Rectal smooth muscle tissue (tissue), 1 donor: ENCODE measurements at regions not wholly inside any gene's neighbourhood (a gene's known extent, or its start where the extent isn't known, plus 50 kb on each side); places are given as distances from the start of the nearest gene placed in this dataset.

Experiments
- H3K27ac ChIP-seq: one replicate; pipeline ENCODE4 v1.7.0; 2013; ENCODE audit warnings: low read depth, low read length, inconsistent platforms
- H3K27me3 ChIP-seq: one replicate; pipeline ENCODE4 v1.7.0; 2013; ENCODE audit warnings: low read length; ENCODE audit not compliant: control insufficient read depth, insufficient read depth
- H3K36me3 ChIP-seq: one replicate; pipeline ENCODE4 v1.7.0; 2013; ENCODE audit warnings: low read length; ENCODE audit not compliant: control insufficient read depth, insufficient read depth
- H3K4me1 ChIP-seq: one replicate; pipeline ENCODE4 v1.7.0; 2013; ENCODE audit warnings: low read length; ENCODE audit not compliant: control insufficient read depth, insufficient read depth
- H3K4me3 ChIP-seq: one replicate; pipeline ENCODE4 v1.7.0; 2013; ENCODE audit warnings: low read length
- H3K9ac ChIP-seq: one replicate; pipeline ENCODE4 v1.7.0; 2013; ENCODE audit warnings: low read length

GRCh38 chr1:232293361-232293760 lies 336.6 kb downstream of the SIPA1L2 start:
- Histone ChIP-seq H3K27ac (no peak overlapping the region), H3K36me3 (no peaks in the 10 kb centered on the region), H3K4me3 (no peak overlapping the region), H3K27me3 (no peaks in the 10 kb centered on the region), H3K9ac (no peak overlapping the region), H3K4me1 (no peaks in the 10 kb centered on the region)

DNA sequence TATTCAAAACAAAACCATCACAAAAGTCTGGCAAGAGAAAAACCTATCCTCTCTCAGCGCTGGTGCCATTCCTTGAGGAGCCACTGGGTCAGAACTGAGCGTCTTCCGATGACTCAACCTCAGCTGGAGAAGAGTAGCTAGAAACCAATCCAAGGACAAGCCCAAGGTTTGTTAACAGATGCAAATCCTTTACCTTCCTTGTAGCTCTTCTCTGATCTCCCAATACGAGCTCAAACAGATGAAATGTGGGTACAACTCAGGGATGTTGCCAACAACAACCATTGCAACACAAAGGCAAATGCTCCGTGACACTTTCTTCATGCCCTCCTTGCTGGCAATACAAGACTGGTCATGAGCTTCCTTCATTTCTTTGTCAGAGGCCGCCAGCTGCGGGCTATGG lies 337.1 kb downstream of the SIPA1L2 start:
- no peak overlapping the region for H3K9ac ChIP-seq
- no peak overlapping the region for H3K4me3 ChIP-seq
- no peaks in the 10 kb centered on the region for H3K27me3 ChIP-seq
- H3K4me1 ChIP-seq, result no peaks in the 10 kb centered on the region
- no peak overlapping the region for H3K27ac ChIP-seq
- H3K36me3 ChIP-seq, result no peaks in the 10 kb centered on the region

DNA sequence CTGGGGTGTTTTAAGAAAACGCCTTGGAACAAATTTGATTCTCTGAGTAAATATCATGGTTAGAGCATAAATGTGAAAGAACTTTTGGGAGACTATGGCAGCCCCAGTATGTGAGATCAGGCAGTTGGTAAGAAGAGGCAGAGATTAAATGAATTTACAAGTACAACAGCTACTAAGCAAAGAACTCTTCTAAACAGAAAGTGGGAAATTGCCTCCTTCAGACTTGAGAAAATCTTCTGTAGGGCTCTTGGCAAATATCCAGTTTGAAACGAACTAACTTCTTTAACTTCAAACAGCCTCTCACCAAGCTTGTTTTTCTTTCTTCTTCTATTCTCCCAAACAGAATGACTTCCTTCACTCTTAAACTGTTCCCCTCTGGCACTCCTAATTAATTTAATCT lies 337.7 kb downstream of the SIPA1L2 start:
- Histone ChIP-seq H3K4me1 (no peaks in the 10 kb centered on the region), H3K27ac (no peak overlapping the region), H3K27me3 (no peaks in the 10 kb centered on the region), H3K36me3 (no peaks in the 10 kb centered on the region), H3K9ac (no peak overlapping the region), H3K4me3 (no peak overlapping the region)

GRCh38 chr1:232291681-232292080 lies 338.3 kb downstream of the SIPA1L2 start:
- no peak overlapping the region for H3K27ac ChIP-seq

DNA sequence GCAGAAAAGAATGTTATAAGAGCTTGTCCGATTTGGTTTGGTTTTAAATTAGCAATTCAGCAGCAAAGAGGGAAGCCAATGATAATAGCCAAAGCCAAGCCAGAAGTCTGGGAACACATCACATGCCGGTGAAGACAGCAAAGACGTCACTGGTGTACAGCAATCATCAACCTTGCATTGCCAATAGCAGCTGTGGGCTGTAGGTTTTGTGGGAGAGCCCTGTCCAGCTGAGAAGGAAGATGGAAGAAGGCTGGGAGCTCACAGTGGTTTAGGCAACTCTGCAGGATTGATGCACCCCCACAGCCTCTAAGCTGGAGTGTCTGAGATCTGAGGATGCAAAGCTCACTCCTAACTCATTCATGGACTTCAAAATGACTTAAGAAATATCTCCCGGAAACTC lies 338.7 kb downstream of the SIPA1L2 start:
- no peaks in the 10 kb centered on the region for H3K27me3 ChIP-seq
- H3K36me3 ChIP-seq, result no peaks in the 10 kb centered on the region
- no peaks in the 10 kb centered on the region for H3K4me1 ChIP-seq
- H3K27ac ChIP-seq, result no peak overlapping the region
- H3K9ac ChIP-seq, result no peak overlapping the region
- no peak overlapping the region for H3K4me3 ChIP-seq

More at GRCh38 chr1:232291681-232292080, 338.3 kb downstream of the SIPA1L2 start:
- no peaks in the 10 kb centered on the region for H3K27me3 ChIP-seq
- no peaks in the 10 kb centered on the region for H3K36me3 ChIP-seq
- no peak overlapping the region for H3K4me3 ChIP-seq
- no peaks in the 10 kb centered on the region for H3K4me1 ChIP-seq
- no peak overlapping the region for H3K9ac ChIP-seq

- H3K4me3 ChIP-seq, result no peak overlapping the region
- H3K36me3 ChIP-seq, result no peaks in the 10 kb centered on the region
- no peak overlapping the region for H3K27ac ChIP-seq
- no peak overlapping the region for H3K9ac ChIP-seq
- no peaks in the 10 kb centered on the region for H3K27me3 ChIP-seq
- no peaks in the 10 kb centered on the region for H3K4me1 ChIP-seq
Observed at GRCh38 chr1:232290570-232290969, 339.4 kb downstream of the SIPA1L2 start.

- Histone ChIP-seq H3K27ac (no peak overlapping the region), H3K9ac (no peak overlapping the region)
Observed at GRCh38 chr1:232287676-232288569, 342.0 kb downstream of the SIPA1L2 start.

GRCh38 chr1:232285138-232285537 lies 344.8 kb downstream of the SIPA1L2 start:
- no peak overlapping the region for H3K9ac ChIP-seq
- no peak overlapping the region for H3K27ac ChIP-seq
- no peak overlapping the region for H3K4me3 ChIP-seq
- H3K36me3 ChIP-seq, result no peaks in the 10 kb centered on the region
- H3K27me3 ChIP-seq, result no peaks in the 10 kb centered on the region
- H3K4me1 ChIP-seq, result no peaks in the 10 kb centered on the region

More at GRCh38 chr1:232287676-232288569, 342.0 kb downstream of the SIPA1L2 start:
- H3K4me3 ChIP-seq, result no peak overlapping the region
- no peaks in the 10 kb centered on the region for H3K36me3 ChIP-seq
- no peaks in the 10 kb centered on the region for H3K4me1 ChIP-seq
- H3K27me3 ChIP-seq, result no peaks in the 10 kb centered on the region

- Histone ChIP-seq H3K36me3 (no peaks in the 10 kb centered on the region), H3K27ac (no peak overlapping the region), H3K4me1 (no peaks in the 10 kb centered on the region), H3K27me3 (no peaks in the 10 kb centered on the region), H3K4me3 (no peak overlapping the region), H3K9ac (no peak overlapping the region)
Observed at GRCh38 chr1:232283864-232284263, 346.1 kb downstream of the SIPA1L2 start.

GRCh38 chr1:232282498-232282897 lies 347.4 kb downstream of the SIPA1L2 start:
- H3K4me3 ChIP-seq, result no peak overlapping the region
- no peaks in the 10 kb centered on the region for H3K27me3 ChIP-seq
- H3K27ac ChIP-seq, result no peak overlapping the region
- H3K36me3 ChIP-seq, result no peaks in the 10 kb centered on the region
- no peak overlapping the region for H3K9ac ChIP-seq
- H3K4me1 ChIP-seq, result no peaks in the 10 kb centered on the region

- no peaks in the 10 kb centered on the region for H3K36me3 ChIP-seq
Observed at GRCh38 chr1:232280910-232281309, 349.0 kb downstream of the SIPA1L2 start.

GRCh38 chr1:232279909-232280400 lies 350.0 kb downstream of the SIPA1L2 start:
- Histone ChIP-seq H3K36me3 (no peaks in the 10 kb centered on the region), H3K4me3 (no peak overlapping the region), H3K27ac (no peak overlapping the region), H3K4me1 (no peaks in the 10 kb centered on the region), H3K9ac (no peak overlapping the region), H3K27me3 (no peaks in the 10 kb centered on the region)

More at GRCh38 chr1:232280910-232281309, 349.0 kb downstream of the SIPA1L2 start:
- Histone ChIP-seq H3K27ac (no peak overlapping the region), H3K4me3 (no peak overlapping the region), H3K27me3 (no peaks in the 10 kb centered on the region), H3K4me1 (no peaks in the 10 kb centered on the region), H3K9ac (no peak overlapping the region)

DNA sequence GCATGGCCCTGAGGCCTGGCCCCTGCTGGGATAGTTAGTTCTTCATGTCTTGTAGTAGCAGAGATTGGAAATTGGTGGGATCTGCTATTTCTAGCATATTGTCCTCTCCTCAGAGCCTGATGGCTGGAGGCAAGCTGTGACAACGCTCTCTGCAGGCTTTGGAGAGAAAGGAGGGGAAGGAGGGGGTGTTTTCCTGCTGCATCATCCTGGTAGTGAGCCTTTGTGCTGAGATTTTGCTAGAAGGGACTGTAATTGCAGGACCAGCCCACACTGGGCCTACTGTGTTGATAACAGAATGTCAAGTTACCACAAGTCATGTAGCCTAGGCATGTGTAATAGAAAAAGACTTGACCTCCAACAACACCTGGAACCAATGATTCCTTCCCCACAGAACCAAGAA lies 351.0 kb downstream of the SIPA1L2 start:
- H3K4me1 ChIP-seq, result no peaks in the 10 kb centered on the region
- H3K9ac ChIP-seq, result no peak overlapping the region
- H3K4me3 ChIP-seq, result no peak overlapping the region
- H3K36me3 ChIP-seq, result no peaks in the 10 kb centered on the region
- H3K27me3 ChIP-seq, result no peaks in the 10 kb centered on the region
- H3K27ac ChIP-seq, result no peak overlapping the region
